ENCODE measurements at regions not wholly inside any gene's neighbourhood (a gene's known extent, or its start where the extent isn't known, plus 50 kb on each side); places are given as distances from the start of the nearest gene placed in this dataset.

DNA sequence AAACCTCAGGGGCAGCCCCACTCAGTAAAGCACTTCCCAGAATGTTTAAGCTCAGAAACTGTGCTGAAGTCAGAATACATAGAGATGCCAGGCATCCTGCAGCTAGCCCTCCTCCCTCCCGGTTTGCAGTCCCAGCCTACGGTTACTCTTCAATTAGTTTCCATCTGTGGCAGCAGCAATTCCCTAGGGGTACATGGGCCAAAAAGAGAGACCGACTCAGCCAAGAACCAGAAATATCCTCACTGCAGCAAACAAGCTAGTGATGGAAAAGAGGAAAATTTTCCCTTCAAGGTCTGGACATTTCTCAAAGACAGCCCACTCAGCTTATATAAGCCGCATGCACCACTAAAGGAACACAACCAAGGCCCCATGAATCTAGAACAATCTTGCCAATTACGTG is 89.1 kb upstream of the PPP2R2B start:
- TF ChIP-seq EZH2phosphoT487 (IDR thresholded peaks at IDR 0.05; ENCODE audit: borderline replicate concordance) (no peak), POLR2AphosphoS5 (IDR thresholded peaks at IDR 0.05; ENCODE audit: low read depth, low read length) (no peak), RAD21 (IDR thresholded peaks at IDR 0.05; ENCODE audit: low read depth) (no peak), POLR2A (IDR thresholded peaks at IDR 0.05; ENCODE audit: borderline replicate concordance, extremely low read depth, insufficient read depth, insufficient read length) (no peak), SP1 (IDR thresholded peaks at IDR 0.05; ENCODE audit: low read depth) (no peak), ATF3 (IDR thresholded peaks at IDR 0.05) (no peak), YY1 (IDR thresholded peaks at IDR 0.05; ENCODE audit: extremely low read depth, insufficient replicate concordance, low read depth, low read length) (no peak), ZBTB33 (IDR thresholded peaks at IDR 0.05; ENCODE audit: extremely low read depth, insufficient replicate concordance, low read length) (no peak)
- TF ChIP-seq, protein P1, sequence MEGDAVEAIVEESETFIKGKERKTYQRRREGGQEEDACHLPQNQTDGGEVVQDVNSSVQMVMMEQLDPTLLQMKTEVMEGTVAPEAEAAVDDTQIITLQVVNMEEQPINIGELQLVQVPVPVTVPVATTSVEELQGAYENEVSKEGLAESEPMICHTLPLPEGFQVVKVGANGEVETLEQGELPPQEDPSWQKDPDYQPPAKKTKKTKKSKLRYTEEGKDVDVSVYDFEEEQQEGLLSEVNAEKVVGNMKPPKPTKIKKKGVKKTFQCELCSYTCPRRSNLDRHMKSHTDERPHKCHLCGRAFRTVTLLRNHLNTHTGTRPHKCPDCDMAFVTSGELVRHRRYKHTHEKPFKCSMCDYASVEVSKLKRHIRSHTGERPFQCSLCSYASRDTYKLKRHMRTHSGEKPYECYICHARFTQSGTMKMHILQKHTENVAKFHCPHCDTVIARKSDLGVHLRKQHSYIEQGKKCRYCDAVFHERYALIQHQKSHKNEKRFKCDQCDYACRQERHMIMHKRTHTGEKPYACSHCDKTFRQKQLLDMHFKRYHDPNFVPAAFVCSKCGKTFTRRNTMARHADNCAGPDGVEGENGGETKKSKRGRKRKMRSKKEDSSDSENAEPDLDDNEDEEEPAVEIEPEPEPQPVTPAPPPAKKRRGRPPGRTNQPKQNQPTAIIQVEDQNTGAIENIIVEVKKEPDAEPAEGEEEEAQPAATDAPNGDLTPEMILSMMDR (IDR thresholded peaks at IDR 0.05 in 2 of 3, conservative IDR thresholded peaks at IDR 0.05 in 1 of 3; ENCODE audit: borderline replicate concordance in 1 of 3, insufficient read depth in 1 of 3, low read depth in 2 of 3, low read length in 2 of 3), result no peak
